Right forelimb (tissue), 1 donor: ENCODE measurements at regions not wholly inside any gene's neighbourhood (a gene's known extent, or its start where the extent isn't known, plus 50 kb on each side); places are given as distances from the start of the nearest gene placed in this dataset.
"Not testable (repeated sequence)": the region's sequence is repeated elsewhere in the genome, so short reads cannot be mapped to it uniquely, and the experiment has no call there.

Experiments
- DNase-seq: peaks from one replicate; pipeline ENCODE4 v3.0.0-alpha.2; 2018

DNA sequence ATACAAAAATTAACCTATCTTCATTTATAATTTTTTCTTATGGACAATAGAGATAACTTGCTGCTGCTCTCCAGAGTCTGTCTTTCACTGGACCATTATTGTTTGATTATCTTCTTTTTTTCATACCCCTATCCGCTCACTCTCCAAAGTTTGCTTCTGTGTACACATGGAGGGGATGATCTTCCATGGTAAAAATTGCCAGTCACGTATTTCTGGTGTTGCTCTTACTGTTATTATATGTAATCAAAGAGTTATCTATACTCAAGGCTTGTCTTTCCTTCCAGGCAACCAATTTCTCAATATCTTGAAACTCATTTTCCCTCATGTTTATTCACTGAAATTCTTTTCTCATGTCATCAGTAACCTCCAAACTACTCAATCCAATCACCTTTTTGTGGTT is 817.8 kb upstream of the NECTIN3 start:
- no peak for DNase-seq

DNA sequence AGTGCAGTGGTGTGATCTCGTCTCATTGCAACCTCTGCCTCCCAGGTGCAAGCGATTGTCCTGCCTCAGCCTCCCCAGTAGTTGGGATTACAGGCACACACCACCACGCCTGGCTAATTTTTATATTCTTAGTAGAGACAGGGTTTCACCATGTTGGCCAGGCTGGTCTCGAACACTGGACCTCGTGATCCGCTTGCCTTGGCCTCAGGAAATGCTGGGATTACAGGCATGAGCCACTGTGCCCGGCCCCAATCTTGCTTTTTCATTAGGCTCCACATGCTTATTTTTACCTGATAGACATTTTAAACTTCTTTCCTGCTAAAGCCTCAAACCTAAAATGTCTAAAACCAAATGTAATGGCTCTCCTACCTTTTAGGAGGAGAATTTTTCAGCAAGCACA is 817.0 kb upstream of the NECTIN3 start:
- DNase-seq = no peak

DNA sequence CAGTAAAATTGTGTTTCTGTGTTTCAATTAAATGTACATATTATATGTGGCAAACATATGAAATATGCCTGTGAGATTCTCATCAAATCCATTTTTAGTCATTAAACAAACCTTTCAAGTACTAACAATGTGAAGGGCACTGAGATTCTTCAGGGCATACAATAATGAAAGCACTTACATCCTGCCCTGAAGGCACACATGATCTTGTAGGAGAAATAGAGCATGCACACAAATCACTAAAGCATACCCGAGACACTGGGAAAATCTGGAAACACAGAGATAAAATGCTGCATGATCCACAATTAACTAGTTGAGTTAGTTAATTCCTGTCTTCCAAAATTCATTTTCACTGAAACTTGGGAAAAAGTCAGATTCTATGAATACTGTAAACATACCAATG is 810.5 kb upstream of the NECTIN3 start:
- DNase-seq = no peak

DNA sequence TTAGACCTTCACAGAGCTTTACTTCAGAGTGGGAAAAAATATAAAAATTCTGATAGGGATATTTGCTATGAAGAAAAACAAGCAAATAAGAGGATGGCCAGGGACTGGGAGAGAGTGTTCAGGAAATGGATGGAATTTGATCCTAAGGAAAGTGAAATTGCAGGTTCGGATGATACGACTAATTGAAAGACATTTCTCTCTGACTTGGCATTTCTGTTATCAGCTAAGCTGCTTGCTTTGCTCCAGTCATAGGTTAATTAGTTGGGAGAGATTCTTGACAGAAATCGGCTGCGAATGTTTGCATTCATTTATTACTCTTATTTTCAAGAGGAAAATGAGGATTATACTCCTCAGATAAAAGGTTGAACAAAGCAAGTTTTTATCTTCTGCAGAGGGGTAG is 808.7 kb upstream of the NECTIN3 start:
- DNase-seq = no peak

DNA sequence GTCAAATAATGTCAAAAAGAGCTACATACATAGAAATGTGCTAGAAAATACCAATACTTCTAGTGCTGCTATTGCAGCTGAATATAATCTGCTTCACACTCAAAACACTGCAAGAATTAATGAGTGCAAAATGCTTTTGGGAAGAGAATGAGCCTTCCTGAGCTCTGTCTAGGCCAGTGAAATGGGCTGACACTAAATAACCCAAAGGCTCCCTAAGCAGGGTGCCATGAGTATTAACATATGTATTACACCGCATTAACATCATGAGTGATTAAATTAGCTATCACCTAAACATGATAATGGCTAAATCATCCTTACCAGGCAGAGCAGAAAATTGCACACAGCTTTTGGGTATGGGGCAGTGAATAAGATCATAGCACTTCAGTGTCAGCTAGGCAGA is 806.3 kb upstream of the NECTIN3 start:
- DNase-seq = no peak

DNA sequence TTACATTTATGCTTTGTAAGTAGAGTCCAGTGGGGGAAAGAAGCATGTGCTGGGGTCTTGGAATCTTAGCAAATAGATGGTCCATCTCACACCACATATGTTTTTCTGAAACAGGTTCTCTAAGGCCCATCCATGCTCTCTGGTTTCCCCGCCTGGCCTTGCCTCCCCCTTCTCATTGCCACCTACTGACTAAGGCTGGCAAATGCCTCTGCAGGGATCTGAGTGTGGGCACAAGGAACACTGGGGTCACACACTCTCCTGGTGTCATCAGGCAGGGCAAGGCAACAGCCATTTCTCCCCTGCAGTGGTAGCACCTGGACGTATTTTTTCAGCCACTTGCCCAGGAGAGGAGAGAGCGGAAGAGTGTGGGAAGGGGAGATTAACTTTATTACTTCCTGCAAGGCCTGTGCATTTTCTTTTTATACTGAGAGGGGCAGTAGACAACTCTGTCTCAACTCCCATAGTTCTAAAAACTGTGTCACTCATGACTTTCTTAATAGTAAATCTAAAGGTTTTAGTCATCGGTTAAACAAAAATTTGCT is 804.2 kb upstream of the NECTIN3 start:
- no peak for DNase-seq

DNA sequence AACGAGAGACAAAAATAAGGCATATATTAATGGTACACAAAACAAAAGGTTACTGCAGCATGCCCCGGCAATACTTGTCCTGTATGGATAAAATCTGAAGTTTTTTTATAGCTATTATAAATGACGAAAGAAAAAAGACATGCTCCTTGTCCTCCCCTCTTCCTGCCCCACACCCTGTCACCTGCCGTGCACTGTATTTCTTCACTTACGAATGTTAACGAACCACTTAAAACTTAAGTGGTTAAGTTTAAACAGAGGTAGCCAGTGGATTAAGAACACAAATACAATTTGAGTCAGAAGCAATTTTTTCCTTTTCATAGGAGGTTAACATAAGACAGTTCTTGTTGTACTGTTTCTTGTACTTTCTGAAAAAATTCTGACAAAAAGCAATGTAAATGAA is 799.1 kb upstream of the NECTIN3 start:
- DNase-seq = no peak

DNA sequence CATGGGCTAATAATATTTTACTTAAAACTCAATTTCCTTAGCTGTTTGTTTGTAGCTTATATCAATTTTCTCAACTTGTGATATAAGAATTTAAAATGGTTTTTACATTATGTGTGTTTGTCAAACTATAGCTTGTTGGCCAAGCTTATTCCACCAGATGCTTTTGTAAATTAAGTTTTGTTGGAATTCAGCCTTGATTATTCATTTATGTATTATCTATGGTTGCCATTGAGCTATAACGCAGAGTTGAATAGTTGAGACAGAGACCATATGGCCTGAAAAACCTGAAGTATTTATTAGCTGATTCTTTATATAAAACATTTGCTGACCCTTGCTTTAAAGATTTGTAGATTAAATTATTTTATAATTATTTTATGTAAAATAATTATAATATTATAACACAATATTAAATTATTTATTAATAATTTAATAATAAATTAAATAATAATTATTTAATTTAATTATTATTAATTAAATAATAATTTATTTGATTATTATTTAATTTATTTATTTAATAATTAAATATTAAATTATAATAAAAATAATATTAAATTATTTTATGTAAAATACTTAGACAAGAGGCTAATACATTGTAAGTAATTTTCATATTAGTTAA is 779.6 kb upstream of the NECTIN3 start:
- DNase-seq = no peak

DNA sequence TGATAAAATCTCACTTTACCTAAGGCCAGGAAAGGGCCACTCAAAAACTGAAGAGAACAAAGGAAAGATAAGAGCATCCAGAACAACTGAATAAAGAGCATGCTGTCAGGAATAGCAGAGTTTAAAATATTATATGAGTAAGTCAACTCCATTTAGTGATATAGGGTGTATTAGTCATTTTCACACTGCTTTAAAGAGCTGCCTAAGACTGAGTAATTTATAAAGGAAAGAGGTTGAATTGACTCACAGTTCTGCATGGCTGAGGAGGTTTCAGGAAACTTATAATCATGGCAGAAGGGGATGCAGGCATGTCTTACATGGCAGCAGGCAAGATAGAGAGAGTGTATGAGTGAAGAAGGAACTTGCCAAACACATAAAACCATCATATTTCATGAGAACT is 778.0 kb upstream of the NECTIN3 start:
- no peak for DNase-seq

DNA sequence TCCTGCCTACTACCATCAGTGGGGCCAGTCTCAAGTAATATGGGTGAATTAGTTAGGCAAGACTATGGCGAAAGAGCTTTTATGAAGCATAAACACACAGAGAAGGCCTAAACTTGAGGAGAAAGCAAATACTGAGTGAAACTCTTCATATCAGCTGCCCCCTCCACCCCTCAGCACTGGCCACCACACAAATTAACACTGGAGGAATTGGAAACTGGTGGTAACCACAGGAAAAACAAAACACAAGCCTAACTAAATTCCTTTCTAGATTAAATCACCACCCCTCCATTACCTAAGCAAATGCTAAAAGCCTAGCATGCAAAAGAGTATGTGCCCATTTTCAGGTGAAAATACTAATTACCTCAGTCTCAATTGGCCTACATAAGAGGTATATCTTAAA is 774.7 kb upstream of the NECTIN3 start:
- no peak for DNase-seq

DNA sequence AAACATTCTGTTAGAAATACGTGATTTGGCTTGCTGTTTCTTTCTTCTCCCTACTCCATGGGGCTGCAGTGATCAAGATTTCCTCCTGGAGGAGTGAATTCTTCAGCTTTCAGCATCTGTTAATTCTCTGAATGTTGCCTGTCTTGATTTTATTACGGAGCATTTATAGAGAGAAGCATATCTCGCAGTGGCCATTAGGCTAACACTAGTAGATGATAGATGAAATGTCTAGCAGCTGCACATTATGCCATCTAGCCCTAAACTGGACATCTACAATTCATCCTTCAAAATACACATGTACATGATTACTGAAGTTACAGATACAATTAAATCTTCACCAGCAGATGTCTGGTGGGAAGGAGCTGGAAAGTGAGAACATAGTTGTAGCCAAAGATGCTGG is 769.8 kb upstream of the NECTIN3 start:
- no peak for DNase-seq

DNA sequence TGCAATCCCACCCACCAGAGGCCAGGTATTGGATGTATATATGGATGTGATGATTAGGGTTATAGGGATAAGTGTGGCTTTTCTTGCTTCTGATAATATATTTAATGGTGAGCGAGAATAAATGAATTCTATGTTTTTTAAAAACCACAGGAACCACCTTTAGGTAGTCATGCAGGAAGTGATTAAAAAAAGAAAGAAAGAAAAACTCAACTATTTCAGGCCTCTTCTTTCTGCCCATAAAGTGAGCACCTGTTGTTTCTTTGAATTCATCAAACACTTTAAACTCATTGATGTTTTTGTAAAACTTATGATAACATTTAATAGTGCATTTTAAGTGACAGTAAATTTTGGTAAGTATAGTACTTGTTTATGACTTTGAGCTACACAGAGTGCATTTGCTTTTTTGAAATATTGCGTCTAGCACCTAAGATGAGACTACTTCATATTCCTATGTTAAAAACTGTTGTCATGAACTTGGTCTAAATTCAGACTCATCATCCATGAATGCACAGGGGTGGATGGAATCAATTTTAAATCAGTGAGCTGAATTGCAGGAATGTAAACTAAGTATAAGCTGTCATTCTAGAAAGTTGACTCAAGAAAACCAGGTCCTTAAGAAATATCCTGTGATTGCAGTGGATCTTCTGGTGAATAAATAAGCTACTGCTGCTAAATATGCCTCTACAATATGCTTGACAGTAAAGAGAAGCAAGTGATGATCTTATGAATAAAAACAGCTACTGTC is 764.4 kb upstream of the NECTIN3 start:
- no peak for DNase-seq

DNA sequence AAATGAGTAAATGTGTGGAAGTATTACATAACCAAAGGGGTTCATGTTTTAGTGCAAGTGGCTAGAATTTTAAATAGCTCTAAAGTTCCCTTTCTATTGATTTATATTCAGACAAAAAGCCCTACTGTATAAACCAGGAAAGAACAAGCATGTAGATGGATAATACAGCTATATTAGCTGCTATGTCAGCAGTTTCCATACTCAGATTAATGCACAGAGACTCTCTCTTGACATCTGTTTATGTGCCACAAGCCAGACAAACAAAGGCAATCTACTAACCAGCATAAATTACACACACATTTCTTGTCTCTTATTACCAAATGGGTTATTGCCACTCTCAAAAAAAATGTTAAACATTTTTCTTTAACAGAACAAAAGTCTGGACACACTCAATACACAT is 760.1 kb upstream of the NECTIN3 start:
- no peak for DNase-seq

DNA sequence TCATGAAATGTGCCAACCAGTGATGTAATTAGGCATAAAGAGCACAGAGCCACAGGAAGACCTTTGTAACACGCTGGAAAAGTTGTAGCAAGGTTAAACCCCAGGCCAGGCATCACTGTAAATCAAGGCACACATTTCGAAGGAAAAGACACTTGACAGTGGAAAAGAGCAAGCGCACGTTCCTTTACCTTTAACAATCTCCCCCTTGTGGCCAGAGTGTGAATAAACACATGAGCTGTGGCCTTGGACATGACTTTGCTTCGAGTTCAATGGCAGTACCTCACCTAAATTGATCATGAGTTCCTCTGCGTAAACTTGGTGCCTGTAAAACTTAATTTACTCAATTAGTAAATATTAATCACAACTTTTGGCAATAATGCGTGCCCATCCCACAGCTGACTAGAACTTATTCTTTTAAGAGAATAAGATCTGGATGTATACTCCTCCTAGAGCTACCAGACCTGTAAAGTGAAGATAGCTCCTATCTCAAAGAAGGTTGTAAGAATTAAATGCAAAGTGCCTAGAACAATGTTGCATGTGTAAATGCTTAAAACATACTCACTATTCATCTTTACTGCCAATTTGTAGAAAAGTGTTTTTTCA is 757.0 kb upstream of the NECTIN3 start:
- DNase-seq = peak; percentile 51

DNA sequence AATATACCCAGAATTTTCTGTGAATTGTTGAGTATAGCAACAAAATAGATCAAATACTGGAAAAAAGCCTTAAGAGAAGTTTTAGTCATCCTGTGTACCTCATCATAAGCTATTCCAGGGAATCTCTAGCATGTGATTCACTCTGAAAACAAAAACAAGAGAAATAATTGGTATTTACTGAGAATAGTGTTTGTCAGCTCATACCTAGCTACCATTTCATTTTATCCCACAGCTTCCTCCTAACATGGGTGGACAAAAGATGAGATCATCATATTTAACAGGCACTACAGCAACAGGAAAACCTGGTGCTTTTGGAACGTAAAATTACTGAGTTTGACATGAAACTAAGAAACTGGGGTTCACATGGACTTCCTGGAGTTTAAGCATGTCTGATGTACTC is 753.5 kb upstream of the NECTIN3 start:
- DNase-seq = no peak

DNA sequence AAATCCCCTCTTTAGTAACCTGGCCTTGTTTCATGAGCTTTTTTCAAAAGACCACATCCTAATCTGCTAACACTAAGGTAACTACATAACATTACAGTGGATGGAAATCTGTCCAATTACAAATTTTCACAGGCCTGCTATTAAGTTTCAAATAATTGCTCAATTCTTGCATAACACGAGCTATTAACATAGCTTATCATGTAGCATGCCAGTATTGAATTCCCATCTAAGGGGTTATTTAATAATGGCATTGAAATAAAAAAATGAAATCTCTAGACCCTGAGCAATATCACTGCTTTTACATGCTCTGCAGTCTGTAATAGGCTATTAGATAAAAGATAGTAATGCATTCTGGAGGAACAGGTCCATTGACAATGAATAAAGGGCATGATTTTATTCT is 748.3 kb upstream of the NECTIN3 start:
- no peak for DNase-seq

DNA sequence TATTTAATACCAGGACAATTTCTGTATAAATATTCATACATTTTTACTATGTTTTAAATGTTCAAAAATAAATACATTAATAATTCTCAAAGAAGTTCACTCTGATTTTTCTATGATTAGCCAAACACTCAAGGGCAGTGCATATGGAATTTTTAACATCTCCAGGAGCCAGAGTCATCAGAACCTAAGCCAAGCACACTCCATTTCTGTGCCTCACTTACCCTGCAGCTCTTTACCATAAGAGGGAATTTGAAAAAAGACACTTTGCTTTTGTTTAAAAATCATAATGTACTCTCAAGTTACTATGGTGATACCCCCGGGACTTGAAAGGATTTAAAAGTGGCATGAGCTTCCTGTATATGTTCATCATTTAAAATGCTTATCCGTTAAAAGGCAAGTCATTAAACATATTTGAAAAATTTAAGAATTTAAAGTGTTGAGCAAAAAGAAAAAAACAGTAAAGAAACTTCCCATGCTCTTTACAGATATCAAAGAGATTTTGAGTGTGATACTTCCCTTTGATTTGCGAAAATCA is 747.4 kb upstream of the NECTIN3 start:
- DNase-seq = no peak

DNA sequence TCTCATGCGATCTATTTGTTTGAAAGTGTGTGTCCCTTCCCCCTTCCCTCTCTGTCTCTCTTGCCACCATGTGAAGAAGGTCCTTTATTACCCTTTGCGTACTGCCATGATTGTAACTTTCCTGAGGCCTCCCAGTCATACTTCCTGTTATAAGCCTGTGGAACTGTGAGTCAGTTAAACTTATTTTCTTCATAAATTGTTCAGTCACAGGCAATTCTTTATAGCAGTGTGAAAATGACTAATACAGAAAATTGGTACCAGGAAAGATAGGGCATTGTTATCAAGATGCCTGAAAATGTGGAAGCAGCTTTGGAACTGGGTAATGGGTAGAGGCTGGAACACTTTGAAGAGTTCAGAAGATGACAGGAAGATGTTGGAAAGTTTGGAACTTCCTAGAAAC is 743.7 kb upstream of the NECTIN3 start:
- DNase-seq = no peak

DNA sequence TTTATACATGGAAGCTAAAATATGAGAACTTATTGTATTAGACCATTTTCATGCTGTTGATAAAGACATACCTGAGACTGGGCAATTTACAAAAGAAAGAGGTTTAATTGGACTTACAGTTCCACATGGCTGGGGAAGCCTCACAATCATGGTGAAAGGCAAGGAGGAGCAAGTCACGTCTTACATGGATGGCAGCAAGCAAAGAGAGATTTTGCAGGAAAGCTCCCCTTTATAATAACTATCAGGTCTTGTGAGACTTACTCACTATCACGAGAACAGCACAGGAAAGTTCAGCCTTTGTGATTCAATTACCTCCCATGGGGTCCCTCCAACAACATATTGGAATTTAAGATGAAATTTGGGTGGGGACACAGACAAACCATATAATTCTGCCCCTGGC is 740.1 kb upstream of the NECTIN3 start:
- DNase-seq = not testable (repeated sequence)

DNA sequence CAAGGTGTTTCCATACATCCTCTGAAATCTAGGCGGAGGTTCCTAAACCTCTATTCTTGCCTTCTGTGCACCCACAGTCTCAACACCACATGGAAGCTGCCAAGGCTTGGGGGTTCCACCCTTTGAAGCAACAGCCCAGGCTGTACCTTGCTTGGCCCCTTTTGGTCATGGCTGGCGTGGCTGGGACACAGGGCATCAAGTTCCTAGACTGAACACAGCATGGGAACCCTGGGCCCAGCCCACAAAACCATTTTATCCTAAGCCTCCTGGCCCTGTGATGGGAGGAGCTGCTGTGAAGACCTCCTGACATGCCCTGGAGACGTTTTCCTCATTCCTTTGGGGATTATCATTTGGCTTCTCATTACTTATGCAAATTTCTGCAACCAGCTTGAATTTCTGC is 739.0 kb upstream of the NECTIN3 start:
- DNase-seq = no peak

DNA sequence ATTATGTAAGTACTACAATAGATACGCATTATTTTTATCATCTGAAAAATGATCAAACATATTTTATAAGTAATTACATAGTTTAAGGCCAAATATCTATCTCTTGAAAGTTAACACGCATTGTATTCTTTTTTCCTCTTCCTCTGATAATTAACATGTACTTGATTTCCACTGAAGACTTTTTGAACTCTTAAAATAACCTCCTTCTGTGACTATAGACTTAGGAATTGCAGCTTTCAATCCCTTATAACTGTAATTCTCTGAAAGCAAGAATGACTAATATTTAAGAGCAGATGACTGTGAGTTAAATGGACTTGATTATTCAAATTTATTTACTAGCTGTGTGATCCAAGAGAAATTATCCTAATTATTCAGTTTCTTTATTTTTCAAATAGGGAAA is 730.6 kb upstream of the NECTIN3 start:
- no peak for DNase-seq

DNA sequence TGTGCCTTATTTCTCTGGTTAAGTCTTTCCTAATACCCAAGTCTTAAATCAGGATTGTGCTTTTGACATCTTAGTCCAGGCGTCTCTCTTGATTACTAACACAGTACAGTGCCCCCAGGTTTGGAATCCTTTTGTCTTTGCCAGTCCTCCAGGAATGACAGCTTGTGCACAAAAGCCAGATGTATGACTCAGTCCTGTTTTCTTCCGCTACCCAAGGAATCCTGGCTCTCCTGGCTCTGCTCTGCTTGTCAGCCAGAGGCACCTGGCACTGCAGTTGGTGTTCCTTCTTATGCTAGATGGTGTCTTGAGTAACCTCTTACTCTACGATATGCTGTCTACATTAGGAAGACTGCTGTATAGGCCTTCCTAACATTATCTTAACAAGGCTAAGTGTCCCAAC is 728.2 kb upstream of the NECTIN3 start:
- DNase-seq = no peak

DNA sequence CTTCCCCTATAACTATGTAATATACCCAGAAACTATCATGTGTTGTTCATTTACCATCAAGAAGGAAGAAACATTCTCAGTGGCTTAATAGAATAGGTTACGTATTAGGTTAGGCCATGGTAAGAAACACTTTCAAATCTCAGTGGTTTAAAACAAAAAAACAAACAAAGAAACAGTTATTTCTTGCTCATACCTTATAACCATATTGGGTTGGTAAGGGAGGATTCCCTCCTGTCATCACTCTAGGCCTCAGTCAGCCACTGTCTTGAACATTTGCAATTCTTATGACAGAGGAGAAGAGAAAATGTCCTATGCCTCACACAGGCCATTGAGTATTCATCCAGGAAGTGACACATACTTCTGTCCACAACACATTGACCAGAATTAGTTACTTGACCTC is 727.7 kb upstream of the NECTIN3 start:
- no peak for DNase-seq

DNA sequence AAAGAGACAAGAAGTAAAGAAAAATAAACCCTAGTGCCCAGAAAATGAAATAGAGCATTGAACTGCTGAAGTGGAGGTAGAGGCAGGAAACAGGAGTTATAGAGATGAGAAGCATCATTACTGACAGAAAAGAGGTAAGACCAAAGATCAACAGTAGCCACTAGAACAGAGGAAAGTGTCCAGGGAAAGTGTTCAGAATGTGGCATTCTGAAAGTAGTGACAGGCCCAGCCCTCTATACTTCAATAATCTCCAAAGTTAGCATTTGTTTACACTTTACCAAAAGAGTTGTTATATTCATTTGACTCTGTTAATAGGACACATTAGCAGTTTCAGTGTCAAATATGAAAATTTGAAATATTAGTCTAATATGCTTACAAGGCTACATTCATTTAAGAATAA is 727.1 kb upstream of the NECTIN3 start:
- no peak for DNase-seq
